Mammary epithelial cell (primary cell): ENCODE measurements at regions not wholly inside any gene's neighbourhood (a gene's known extent, or its start where the extent isn't known, plus 50 kb on each side); places are given as distances from the start of the nearest gene placed in this dataset.

Source experiments
- CTCF ChIP-seq, 2 donors: IDR thresholded peaks in 1 of 2; conservative IDR thresholded peaks in 1 of 2; 2 replicates each; pipeline ENCODE4 v1.5.1; 2011 to 2012; ENCODE audit warnings: inconsistent platforms in 2 of 2, low read length in 2 of 2, mild to moderate bottlenecking in 2 of 2, control low read depth in 1 of 2, low read depth in 1 of 2; ENCODE audit not compliant: insufficient read depth in 1 of 2; ENCODE audit errors: extremely low read depth in 1 of 2
- EZH2 ChIP-seq: IDR thresholded peaks from 2 replicates; pipeline ENCODE4 v1.6.1; 2012; ENCODE audit warnings: low read length, inconsistent platforms, borderline replicate concordance

GRCh38 chr2:60045456-60045855 is 508.0 kb downstream of the BCL11A start:
- TF ChIP-seq CTCF (conservative IDR thresholded peaks at IDR 0.05 in 1 of 2, IDR thresholded peaks at IDR 0.05 in 1 of 2; ENCODE audit: extremely low read depth in 1 of 2, insufficient read depth in 1 of 2, low read depth in 1 of 2, low read length in 2 of 2) (no peak), EZH2 (no peak)
